H1 (cell line): ENCODE measurements at regions not wholly inside any gene's neighbourhood (a gene's known extent, or its start where the extent isn't known, plus 50 kb on each side); places are given as distances from the start of the nearest gene placed in this dataset.

ENCODE experiments used
- CTCF ChIA-PET: fragments of 300-600 bp; sonication (Branson Sonifier 250); formaldehyde crosslinking; loops from one replicate; lab custom pipeline; 2021; ENCODE audit not compliant: partially characterized antibody; lab: Charles Lee
- POLR2A ChIA-PET: fragments of 300-600 bp; sonication (Branson Sonifier 250); formaldehyde crosslinking; loops from one replicate; lab custom pipeline; 2021; ENCODE audit warnings: inconsistent platforms; ENCODE audit not compliant: partially characterized antibody; lab: Charles Lee
- DNase-seq, 2 experiments: peaks; one replicate each; pipeline versions ENCODE4 v3.0.0 to v3.0.0-alpha.2; 2010 to 2022; ENCODE audit warnings: low spot score in 2 of 2, low read depth in 1 of 2, mixed read lengths in 1 of 2
- FAIRE-seq: peaks from 2 replicates; lab custom pipeline; 2011; peaks lifted over from hg19 to GRCh38; lab: Jason Lieb, UNC
- H2AFZ ChIP-seq: 2 replicates; pipeline ENCODE4 v1.8.1; 2012; ENCODE audit warnings: low read length, inconsistent platforms
- H2AK5ac ChIP-seq: 2 replicates; pipeline ENCODE4 v1.6.1; 2013; ENCODE audit warnings: low read depth, low read length
- H2BK120ac ChIP-seq: replicated peaks from 2 replicates; pipeline ENCODE3; 2013; ENCODE audit warnings: low read depth, low read length, inconsistent platforms
- H2BK12ac ChIP-seq: 2 replicates; pipeline ENCODE4 v1.6.1; 2013; ENCODE audit warnings: low read depth, low read length
- H2BK15ac ChIP-seq: 2 replicates; pipeline ENCODE4 v1.6.1; 2013; ENCODE audit warnings: low read length
- H2BK20ac ChIP-seq: 2 replicates; pipeline ENCODE4 v1.6.1; 2013; ENCODE audit warnings: low read length
- H2BK5ac ChIP-seq: 2 replicates; pipeline ENCODE4 v1.6.1; 2013; ENCODE audit warnings: low read depth, low read length
- H3K14ac ChIP-seq: 2 replicates; pipeline ENCODE4 v1.6.1; 2013; ENCODE audit warnings: inconsistent platforms; ENCODE audit not compliant: insufficient read length
- H3K18ac ChIP-seq: 2 replicates; pipeline ENCODE4 v1.6.1; 2013; ENCODE audit warnings: low read length; ENCODE audit errors: extremely low read depth
- H3K23ac ChIP-seq: 2 replicates; pipeline ENCODE4 v1.6.1; 2013; ENCODE audit warnings: inconsistent platforms; ENCODE audit not compliant: insufficient read length
- H3K23me2 ChIP-seq: 2 replicates; pipeline ENCODE4 v1.6.1; 2013; ENCODE audit warnings: low read depth, low read length
- H3K27ac ChIP-seq: 2 replicates; pipeline ENCODE4 v1.6.1; 2011; ENCODE audit warnings: low read depth, low read length, inconsistent platforms
- H3K27me3 ChIP-seq, 4 experiments: replicated peaks in 1 of 4; 1 replicate in 1 of 4; 2 replicates in 3 of 4; pipeline versions ENCODE4 v1.6.1 to v1.8.1; 2011 to 2013; ENCODE audit warnings: low read length in 3 of 4, mild to moderate bottlenecking in 3 of 4, inconsistent platforms in 2 of 4, mixed read lengths in 2 of 4, moderate library complexity in 1 of 4; ENCODE audit not compliant: control insufficient read depth in 3 of 4, insufficient read depth in 3 of 4; ENCODE audit errors: extremely low read depth in 1 of 4
- H3K36me3 ChIP-seq, 4 experiments: 2 replicates each; pipeline versions ENCODE4 v1.6.1 to v1.8.1; 2011 to 2013; ENCODE audit warnings: mild to moderate bottlenecking in 4 of 4, low read length in 3 of 4, moderate library complexity in 2 of 4, control low read depth in 1 of 4, inconsistent platforms in 1 of 4; ENCODE audit not compliant: insufficient read depth in 4 of 4, control insufficient read depth in 2 of 4
- H3K4ac ChIP-seq: replicated peaks from 2 replicates; pipeline ENCODE3; 2013; ENCODE audit warnings: low read length, low read depth, mixed read lengths, inconsistent platforms; ENCODE audit not compliant: insufficient read length
- H3K4me1 ChIP-seq, 4 experiments: replicated peaks in 1 of 4; 1 replicate in 1 of 4; 2 replicates in 3 of 4; pipeline versions ENCODE4 v1.6.1 to v1.8.1; 2011 to 2013; ENCODE audit warnings: low read length in 3 of 4, inconsistent platforms in 2 of 4, mixed read lengths in 1 of 4; ENCODE audit not compliant: insufficient read depth in 4 of 4, control insufficient read depth in 3 of 4
- H3K4me2 ChIP-seq, 2 experiments: 2 replicates each; pipeline versions ENCODE4 v1.6.1 to v1.8.1; 2011 to 2013; ENCODE audit warnings: low read depth in 2 of 2, low read length in 2 of 2, control low read depth in 1 of 2, inconsistent platforms in 1 of 2, mild to moderate bottlenecking in 1 of 2; ENCODE audit not compliant: insufficient read depth in 1 of 2
- H3K4me3 ChIP-seq, 4 experiments: fragments of 200-600, 300-600 bp in 1 of 4; sonication (generic), shearing (Covaris generic), sonication (Bioruptor Twin) in 1 of 4; 2 replicates each; pipeline versions ENCODE4 v1.5.1 to v1.8.1; 2011 to 2016; ENCODE audit warnings: low read length in 4 of 4, low read depth in 3 of 4, control low read depth in 2 of 4, inconsistent platforms in 2 of 4, mild to moderate bottlenecking in 2 of 4, mixed read lengths in 1 of 4, moderate library complexity in 1 of 4; ENCODE audit not compliant: insufficient read depth in 2 of 4; ENCODE audit errors: extremely low read depth in 1 of 4
- H3K56ac ChIP-seq: replicated peaks from 2 replicates; pipeline ENCODE3; 2013; ENCODE audit warnings: low read depth, mild to moderate bottlenecking, mixed read lengths, low read length, inconsistent platforms; ENCODE audit not compliant: insufficient read length
- H3K79me1 ChIP-seq: 2 replicates; pipeline ENCODE4 v1.6.1; 2013; ENCODE audit warnings: low read depth, low read length, control low read depth
- H3K79me2 ChIP-seq, 2 experiments: 2 replicates each; pipeline versions ENCODE4 v1.6.1 to v1.8.1; 2012 to 2013; ENCODE audit warnings: low read length in 2 of 2, mild to moderate bottlenecking in 2 of 2, inconsistent platforms in 1 of 2; ENCODE audit not compliant: insufficient read depth in 2 of 2, control insufficient read depth in 1 of 2
- H3K9ac ChIP-seq, 4 experiments: replicated peaks in 1 of 4; 1 replicate in 1 of 4; 2 replicates in 3 of 4; pipeline versions ENCODE4 v1.6.1 to v1.8.1; 2011 to 2013; ENCODE audit warnings: low read depth in 3 of 4, low read length in 3 of 4, control low read depth in 2 of 4, mild to moderate bottlenecking in 2 of 4, moderate library complexity in 2 of 4, inconsistent platforms in 1 of 4; ENCODE audit errors: extremely low read depth in 1 of 4
- H3K9me3 ChIP-seq, 2 experiments: 2 replicates each; pipeline versions ENCODE4 v1.6.1 to v1.8.1; 2012 to 2013; ENCODE audit warnings: mild to moderate bottlenecking in 2 of 2, moderate library complexity in 2 of 2, control low read depth in 1 of 2, inconsistent platforms in 1 of 2, low read depth in 1 of 2, low read length in 1 of 2, mixed read lengths in 1 of 2; ENCODE audit not compliant: insufficient read depth in 2 of 2
- H4K20me1 ChIP-seq, 2 experiments: replicated peaks in 1 of 2; 2 replicates each; pipeline versions ENCODE3 to v1.8.1; 2011 to 2013; ENCODE audit warnings: inconsistent platforms in 2 of 2, low read length in 2 of 2, mild to moderate bottlenecking in 1 of 2; ENCODE audit not compliant: insufficient read depth in 2 of 2, control insufficient read depth in 1 of 2
- H4K5ac ChIP-seq: 2 replicates; pipeline ENCODE4 v1.6.1; 2013; ENCODE audit warnings: low read length, low read depth, mixed read lengths, inconsistent platforms; ENCODE audit not compliant: insufficient read length
- H4K8ac ChIP-seq: 2 replicates; pipeline ENCODE4 v1.8.0; 2013; ENCODE audit warnings: mild to moderate bottlenecking, moderate library complexity, low read length, inconsistent platforms; ENCODE audit not compliant: insufficient read depth; ENCODE audit errors: extremely low read depth
- H4K91ac ChIP-seq: replicated peaks from 2 replicates; pipeline ENCODE3; 2013; ENCODE audit warnings: low read length, mixed read lengths, inconsistent platforms; ENCODE audit not compliant: insufficient read length
- ASH2L ChIP-seq: fragments of 200-600, 300-600 bp; sonication (generic); IDR thresholded peaks from one replicate; pipeline ENCODE4 v1.7.1; 2017; ENCODE audit warnings: low read length
- BCL11A ChIP-seq, 2 experiments: IDR thresholded peaks; one replicate each; pipeline ENCODE4 v1.6.1; 2011; ENCODE audit warnings: low read depth in 2 of 2, low read length in 2 of 2, mild to moderate bottlenecking in 2 of 2
- CHD1 ChIP-seq: IDR thresholded peaks from 2 replicates; pipeline ENCODE4 v1.6.1; 2012; ENCODE audit warnings: low read depth, low read length, improper control_type of control experiment
- CHD2 ChIP-seq: IDR thresholded peaks from 2 replicates; pipeline ENCODE4 v1.6.1; 2012; ENCODE audit warnings: low read length, improper control_type of control experiment
- CREB1 ChIP-seq: IDR thresholded peaks from 2 replicates; pipeline ENCODE4 v1.6.1; 2012; ENCODE audit warnings: inconsistent platforms
- HDAC6 ChIP-seq: IDR thresholded peaks from one replicate; pipeline ENCODE4 v1.7.1; 2012; ENCODE audit warnings: low read depth, mild to moderate bottlenecking, inconsistent platforms, low read length, moderate library complexity
- JUND ChIP-seq: IDR thresholded peaks from 2 replicates; pipeline ENCODE4 v1.6.1; 2011; ENCODE audit warnings: mild to moderate bottlenecking, improper control_type of control experiment, low read length
- MAFK ChIP-seq: IDR thresholded peaks from 2 replicates; pipeline ENCODE4 v1.6.1; 2012; ENCODE audit warnings: low read depth, mild to moderate bottlenecking, improper control_type of control experiment, low read length
- NANOG ChIP-seq: IDR thresholded peaks from 2 replicates; pipeline ENCODE4 v1.6.1; 2011; ENCODE audit warnings: low read length, low read depth, mild to moderate bottlenecking, inconsistent platforms; ENCODE audit not compliant: insufficient read depth, poor library complexity, severe bottlenecking
- NRF1 ChIP-seq: IDR thresholded peaks from 2 replicates; pipeline ENCODE4 v1.6.1; 2011; ENCODE audit warnings: mild to moderate bottlenecking, low read depth, low read length, improper control_type of control experiment
- PHF8 ChIP-seq: fragments of 200-600 bp; sonication (generic); conservative IDR thresholded peaks from 2 replicates; pipeline ENCODE4 v1.7.1; 2012; ENCODE audit warnings: low read depth, mild to moderate bottlenecking, inconsistent platforms, low read length, moderate library complexity
- POLR2AphosphoS5 ChIP-seq: IDR thresholded peaks from 2 replicates; pipeline ENCODE4 v1.6.1; 2011; ENCODE audit warnings: low read depth, low read length
- RNF2 ChIP-seq: fragments of 200-900, 300-1000 bp; sonication (generic); IDR thresholded peaks from 2 replicates; pipeline ENCODE4 v1.7.1; 2016; ENCODE audit warnings: borderline replicate concordance, low read depth, mild to moderate bottlenecking, antibody characterized with exemption, low read length; ENCODE audit not compliant: poor library complexity, severe bottlenecking; ENCODE audit errors: missing control alignments
- SAP30 ChIP-seq: fragments of 300-600 bp; sonication (generic); IDR thresholded peaks from 2 replicates; pipeline ENCODE4 v1.7.1; 2012; ENCODE audit warnings: low read length, moderate library complexity, mild to moderate bottlenecking, inconsistent platforms; ENCODE audit not compliant: insufficient read depth, insufficient replicate concordance
- SIN3A ChIP-seq, 2 experiments: IDR thresholded peaks in 1 of 2; conservative IDR thresholded peaks in 1 of 2; 2 replicates each; pipeline ENCODE4 v1.6.1; 2011 to 2012; ENCODE audit warnings: low read length in 2 of 2, improper control_type of control experiment in 1 of 2, low read depth in 1 of 2, mild to moderate bottlenecking in 1 of 2
- SRF ChIP-seq: IDR thresholded peaks from 2 replicates; pipeline ENCODE4 v1.6.1; 2011; ENCODE audit warnings: mild to moderate bottlenecking, low read depth, low read length, moderate library complexity
- WGBS, 2 experiments: shearing (Covaris generic) in 1 of 2; methylation state at CpG; one replicate each; pipeline versions ENCODE4 v1.1.6 to v1.1.7; 2013 to 2015; ENCODE audit warnings: low lambda C conversion rate in 2 of 2, mixed read lengths in 2 of 2, inconsistent platforms in 1 of 2, low coverage in 1 of 2, missing lambda C conversion rate in 1 of 2; ENCODE audit not compliant: insufficient replicate concordance in 2 of 2, insufficient coverage in 1 of 2, insufficient read length in 1 of 2; ENCODE audit errors: extremely low coverage in 1 of 2, missing lambda C conversion rate in 1 of 2; 5-methylcytosine and 5-hydroxymethylcytosine counted together

- Histone ChIP-seq H3K18ac (no peak overlapping the region), H3K27me3 (no peaks in the 10 kb centered on the region), H2BK120ac (no peak overlapping the region), H3K4ac (no peak overlapping the region), H2BK12ac (no peak overlapping the region), H3K9me3 (no peaks in the 10 kb centered on the region), H2AK5ac (no peak overlapping the region), H3K23ac (no peak overlapping the region), H3K79me2 (no peaks in the 10 kb centered on the region), H3K4me1 (0 out of 7 replicates have a peak, but pooled peaks cover 0 to 2% (median 0%) of the 10 kb centered on the region in 4 experiments), H4K8ac (no peak overlapping the region), H2BK5ac (no peak overlapping the region), H3K79me1 (no peaks in the 10 kb centered on the region), H2BK20ac (no peak overlapping the region), H4K91ac (no peak overlapping the region), H2AFZ (0 out of 2 replicates have a peak overlapping the region, but pooled peaks have one; percentile 8), H3K23me2 (no peaks in the 10 kb centered on the region), H4K5ac (no peak overlapping the region), H3K27ac (no peak overlapping the region), H4K20me1 (no peaks in the 10 kb centered on the region), H3K14ac (no peak overlapping the region), H3K4me3 (no peak overlapping the region), H3K4me2 (no peak overlapping the region), H3K56ac (no peak overlapping the region), H3K36me3 (no peaks in the 10 kb centered on the region), H3K9ac (no peak overlapping the region), H2BK15ac (no peak overlapping the region)
- WGBS, 2 experiments = 95% methylated on average over 1 of the region's 1 CpG; no CpG with 5 or more reads in 1 of the 2 experiments
- ChIA-PET POLR2A (no interaction called here), CTCF (interaction anchor here (7.5 kb wide), 1 partner anchor 10 kb away, joined by 50 read pairs; no protein-coding TSS in a partner anchor)
- DNase-seq (no peak), FAIRE-seq (no peak)
- TF ChIP-seq JUND (no peak), RNF2 (no peak), SIN3A (conservative IDR thresholded peaks at IDR 0.05 in 1 of 2, IDR thresholded peaks at IDR 0.05 in 1 of 2; ENCODE audit: low read depth in 1 of 2, low read length in 2 of 2) (no peak), MAFK (no peak), SRF (no peak), NANOG (no peak), PHF8 (no peak), CREB1 (no peak), POLR2AphosphoS5 (no peak), CHD1 (no peak), SAP30 (no peak), ASH2L (no peak), BCL11A (IDR thresholded peaks at IDR 0.05; ENCODE audit: low read depth in 2 of 2, low read length in 2 of 2) (no peak), CHD2 (no peak), NRF1 (no peak), HDAC6 (no peak)
Observed at GRCh38 chr4:180675359-180675650, 1567.9 kb upstream of the TENM3 start.
